Endodermal cell (in vitro differentiated cells): ENCODE measurements at regions not wholly inside any gene's neighbourhood (a gene's known extent, or its start where the extent isn't known, plus 50 kb on each side); places are given as distances from the start of the nearest gene placed in this dataset.

Source experiments
- DNase-seq: peaks from one replicate; pipeline ENCODE4 v3.0.0-alpha.2; 2017
- H3K27ac ChIP-seq: 2 replicates; pipeline ENCODE4 v1.5.1; 2013; ENCODE audit warnings: mild to moderate bottlenecking, low read depth, low read length, moderate library complexity
- H3K27me3 ChIP-seq: 2 replicates; pipeline ENCODE4 v1.6.1; 2013; ENCODE audit warnings: mild to moderate bottlenecking, low read length, moderate library complexity; ENCODE audit not compliant: insufficient read depth, control insufficient read depth, poor library complexity, severe bottlenecking
- H3K36me3 ChIP-seq: 2 replicates; pipeline ENCODE4 v1.7.0; 2013; ENCODE audit warnings: mild to moderate bottlenecking, low read length, moderate library complexity; ENCODE audit not compliant: control insufficient read depth, insufficient read depth
- H3K4me1 ChIP-seq: one replicate; pipeline ENCODE4 v1.7.0; 2013; ENCODE audit warnings: low read length; ENCODE audit not compliant: control insufficient read depth, insufficient read depth
- H3K4me3 ChIP-seq: 2 replicates; pipeline ENCODE4 v1.5.1; 2013; ENCODE audit warnings: mild to moderate bottlenecking, low read length, moderate library complexity
- H3K9ac ChIP-seq: 2 replicates; pipeline ENCODE4 v1.6.1; 2013; ENCODE audit warnings: mild to moderate bottlenecking, low read length, moderate library complexity; ENCODE audit not compliant: poor library complexity, severe bottlenecking; ENCODE audit errors: extremely low read depth
- H3K9me3 ChIP-seq: 2 replicates; pipeline ENCODE4 v1.6.1; 2013; ENCODE audit warnings: mild to moderate bottlenecking, low read length, moderate library complexity; ENCODE audit not compliant: control insufficient read depth
- H3K27ac Mint-ChIP-seq: 2 replicates; pipeline ENCODE4 v1.8.0; 2020; ENCODE audit warnings: mixed read lengths
- H3K27me3 Mint-ChIP-seq: 2 replicates; pipeline ENCODE4 v1.8.0; 2021; ENCODE audit warnings: mild to moderate bottlenecking, mixed read lengths; ENCODE audit not compliant: insufficient read depth
- H3K36me3 Mint-ChIP-seq: 2 replicates; pipeline ENCODE4 v1.8.0; 2020; ENCODE audit warnings: low read depth, mixed read lengths
- H3K4me1 Mint-ChIP-seq: 2 replicates; pipeline ENCODE4 v1.8.0; 2020; ENCODE audit warnings: mixed read lengths
- H3K4me3 Mint-ChIP-seq: 2 replicates; pipeline ENCODE4 v1.8.0; 2020; ENCODE audit warnings: mild to moderate bottlenecking, moderate library complexity, mixed read lengths
- H3K9me3 Mint-ChIP-seq: 2 replicates; pipeline ENCODE4 v1.8.0; 2020; ENCODE audit warnings: mild to moderate bottlenecking, mixed read lengths
- CTCF ChIP-seq: fragments of 200-600 bp; sonication (generic); conservative IDR thresholded peaks from 2 replicates; pipeline ENCODE4 v1.5.0; 2021; ENCODE audit warnings: antibody characterized with exemption, mild to moderate bottlenecking
- WGBS, 2 experiments: methylation state at CpG; one replicate each; pipeline versions ENCODE4 v1.1.5 to v1.1.7; 2013; ENCODE audit warnings: missing lambda C conversion rate in 2 of 2, mixed read lengths in 1 of 2; ENCODE audit not compliant: insufficient coverage in 1 of 2, insufficient read length in 1 of 2; 5-methylcytosine and 5-hydroxymethylcytosine counted together

DNA sequence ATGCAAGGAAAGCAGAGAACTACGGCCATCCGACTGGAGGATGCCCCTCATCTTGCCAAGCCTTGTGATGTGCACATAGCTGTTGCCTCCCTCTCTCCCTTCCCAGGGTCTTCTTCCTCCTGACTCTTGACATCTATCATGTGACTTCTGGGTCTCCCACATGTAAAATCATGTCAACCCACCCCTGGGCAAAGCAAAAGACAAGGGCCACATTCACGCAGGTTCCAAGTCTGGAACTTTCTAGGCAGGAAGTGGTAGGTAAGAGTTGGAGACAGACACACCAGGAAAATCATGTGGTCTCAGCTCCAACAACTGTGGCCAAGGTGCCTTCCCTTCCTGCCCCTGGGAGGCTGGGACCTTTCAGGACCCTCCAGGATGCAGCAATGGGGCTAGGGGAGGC, 187.3 kb downstream of the CXCL12 start:
- WGBS, 2 experiments: 92 to 100% methylated on average over 2 to 3 of the region's 3 CpGs
- no peak for DNase-seq
- no peak for TF ChIP-seq CTCF

DNA sequence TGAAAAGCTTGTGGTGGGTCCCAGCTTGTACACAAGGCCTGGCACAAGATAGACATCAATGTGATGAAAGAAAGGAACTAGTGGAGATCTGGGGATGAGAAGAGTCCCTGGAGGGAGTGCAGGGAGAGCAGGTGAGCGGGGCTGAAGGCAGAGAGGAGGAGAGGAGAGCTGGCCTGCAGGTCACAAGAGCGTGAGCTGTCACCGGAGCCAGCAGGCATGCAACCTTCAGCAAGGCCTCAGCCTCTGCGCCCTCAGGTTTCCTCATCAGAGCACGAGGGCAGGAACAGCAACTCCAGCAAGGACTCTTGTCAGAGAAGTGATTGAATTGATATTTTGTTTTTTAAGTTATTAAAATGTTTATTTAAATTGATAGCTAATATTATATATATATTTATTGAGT, 188.6 kb downstream of the CXCL12 start:
- Histone ChIP-seq H3K9me3 (no peaks in the 10 kb centered on the region), H3K4me1 (no peaks in the 10 kb centered on the region), H3K4me3 (no peak overlapping the region), H3K36me3 (no peaks in the 10 kb centered on the region), H3K27ac (no peak overlapping the region), H3K9ac (no peak overlapping the region), H3K27me3 (no peaks in the 10 kb centered on the region)
- Mint-ChIP-seq H3K36me3 (no peaks in the 10 kb centered on the region), H3K9me3 (peaks cover 4% of the 10 kb centered on the region), H3K4me3 (no peak overlapping the region), H3K27ac (no peak overlapping the region), H3K27me3 (peaks cover 1% of the 10 kb centered on the region), H3K4me1 (peaks cover 4% of the 10 kb centered on the region)
- WGBS, 2 experiments: 93 to 96% methylated on average over 5 of the region's 5 CpGs
- no peak for TF ChIP-seq CTCF
- DNase-seq: no peak

More for the DNA sequence above, 187.3 kb downstream of the CXCL12 start:
- H3K27me3 Mint-ChIP-seq: peaks cover 1% of the 10 kb centered on the region
- H3K9me3 Mint-ChIP-seq: peaks cover 12% of the 10 kb centered on the region
- no peak overlapping the region for H3K4me3 Mint-ChIP-seq
- H3K27ac Mint-ChIP-seq: no peak overlapping the region
- no peaks in the 10 kb centered on the region for H3K9me3 ChIP-seq
- no peaks in the 10 kb centered on the region for H3K36me3 Mint-ChIP-seq
- H3K36me3 ChIP-seq: no peaks in the 10 kb centered on the region
- no peak overlapping the region for H3K4me3 ChIP-seq
- H3K9ac ChIP-seq: no peak overlapping the region
- H3K27me3 ChIP-seq: no peaks in the 10 kb centered on the region
- peaks cover 4% of the 10 kb centered on the region for H3K4me1 Mint-ChIP-seq
- H3K27ac ChIP-seq: no peak overlapping the region
- no peaks in the 10 kb centered on the region for H3K4me1 ChIP-seq

DNA sequence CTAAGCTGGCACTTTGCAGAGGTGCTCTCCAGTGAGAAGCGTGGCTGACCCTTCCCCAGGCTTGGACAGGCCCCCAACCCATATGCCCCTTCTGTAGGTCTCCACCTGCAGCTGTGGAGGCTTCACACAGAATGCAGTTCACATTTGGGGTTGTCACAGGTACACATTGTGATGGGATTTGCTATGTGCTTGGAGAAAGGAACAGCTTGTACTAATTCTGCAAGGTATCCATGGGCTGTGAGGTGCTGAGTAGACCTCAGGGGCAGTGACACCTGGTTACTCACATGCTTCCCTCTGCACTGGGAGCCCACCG, 188.9 kb downstream of the CXCL12 start:
- no peak overlapping the region for H3K27ac ChIP-seq
- peaks cover 1% of the 10 kb centered on the region for H3K27me3 Mint-ChIP-seq

More for the DNA sequence above, 188.9 kb downstream of the CXCL12 start:
- H3K9ac ChIP-seq: no peak overlapping the region
- Mint-ChIP-seq H3K4me1 (peaks cover 4% of the 10 kb centered on the region), H3K36me3 (no peaks in the 10 kb centered on the region), H3K4me3 (no peak overlapping the region), H3K27ac (no peak overlapping the region), H3K9me3 (peaks cover 6% of the 10 kb centered on the region)
- H3K27me3 ChIP-seq: no peaks in the 10 kb centered on the region
- no peaks in the 10 kb centered on the region for H3K4me1 ChIP-seq
- no peak overlapping the region for H3K4me3 ChIP-seq
- WGBS, 2 experiments: 92 to 94% methylated on average over 2 of the region's 2 CpGs
- H3K9me3 ChIP-seq: peaks cover 2% of the 10 kb centered on the region
- no peak for DNase-seq
- H3K36me3 ChIP-seq: no peaks in the 10 kb centered on the region
- no peak for TF ChIP-seq CTCF
